ENCODE measurements at regions not wholly inside any gene's neighbourhood (a gene's known extent, or its start where the extent isn't known, plus 50 kb on each side); places are given as distances from the start of the nearest gene placed in this dataset.

GRCh38 chr11:70016666-70017367 lies 61.3 kb upstream of the ANO1 start:
- TF ChIP-seq CTCF (conservative IDR thresholded peaks at IDR 0.05; ENCODE audit: low read length): no peak
- TF ChIP-seq EZH2phosphoT487 (IDR thresholded peaks at IDR 0.05; ENCODE audit: borderline replicate concordance): no peak
